IMR-90 (cell line): ENCODE measurements at regions not wholly inside any gene's neighbourhood (a gene's known extent, or its start where the extent isn't known, plus 50 kb on each side); places are given as distances from the start of the nearest gene placed in this dataset.

Source experiments
- ATAC-seq: fragments of 200-7000 bp; cut with Tn5 transposase; 2 replicates; pipeline ENCODE4 v1.9.1; 2020; ENCODE audit warnings: low read depth, mild to moderate bottlenecking, moderate library complexity
- BruUV-seq: library from RNA; stranded (reverse); fragments of 400-500 nt; replicated peaks from 2 replicates; lab custom pipeline; 2021; lab: Mats Ljungman, UMichigan
- CTCF ChIA-PET: fragments of 300-600 bp; formaldehyde crosslinking; extraction: SDS; loops from one replicate; lab custom pipeline; 2021; ENCODE audit warnings: antibody characterized with exemption; lab: Yijun Ruan, JAX
- POLR2A ChIA-PET: fragments of 300-600 bp; sonication (Branson Sonifier 250); formaldehyde crosslinking; loops from one replicate; lab custom pipeline; 2022; ENCODE audit warnings: antibody characterized with exemption; ENCODE audit not compliant: unreplicated experiment; lab: Charles Lee
- DNase-seq: peaks from one replicate; pipeline ENCODE4 v3.0.0; 2013
- H2AFZ ChIP-seq: replicated peaks from 2 replicates; pipeline ENCODE3; 2013; ENCODE audit warnings: low read length, mild to moderate bottlenecking; ENCODE audit not compliant: poor library complexity
- H2AK5ac ChIP-seq: 2 replicates; pipeline ENCODE4 v1.6.1; 2013; ENCODE audit warnings: low read depth, low read length, inconsistent platforms
- H2AK9ac ChIP-seq: replicated peaks from 2 replicates; pipeline ENCODE3; 2013; ENCODE audit warnings: mild to moderate bottlenecking, low read depth, low read length, moderate library complexity; ENCODE audit not compliant: poor library complexity
- H2BK120ac ChIP-seq: 2 replicates; pipeline ENCODE4 v1.6.1; 2013; ENCODE audit warnings: low read depth, low read length, inconsistent platforms
- H2BK15ac ChIP-seq: 3 replicates; pipeline ENCODE4 v1.6.1; 2013; ENCODE audit warnings: low read depth, low read length, inconsistent platforms
- H2BK20ac ChIP-seq: 2 replicates; pipeline ENCODE4 v1.6.1; 2013; ENCODE audit warnings: low read depth, mild to moderate bottlenecking, inconsistent platforms, low read length, moderate library complexity
- H2BK5ac ChIP-seq: 2 replicates; pipeline ENCODE4 v1.6.1; 2013; ENCODE audit warnings: mild to moderate bottlenecking, low read depth, low read length, inconsistent platforms; ENCODE audit not compliant: poor library complexity, severe bottlenecking
- H3K14ac ChIP-seq: replicated peaks from 2 replicates; pipeline ENCODE4 v1.6.1; 2013; ENCODE audit warnings: low read depth, low read length, inconsistent platforms
- H3K18ac ChIP-seq: 2 replicates; pipeline ENCODE4 v1.6.1; 2013; ENCODE audit warnings: low read depth, low read length, control low read depth
- H3K23ac ChIP-seq: 2 replicates; pipeline ENCODE4 v1.6.1; 2013; ENCODE audit warnings: low read depth, low read length, inconsistent platforms
- H3K27ac ChIP-seq: 2 replicates; pipeline ENCODE4 v1.5.1; 2013; ENCODE audit warnings: mild to moderate bottlenecking, control low read depth, low read length; ENCODE audit not compliant: insufficient read depth
- H3K27me3 ChIP-seq: 2 replicates; pipeline ENCODE4 v1.6.1; 2013; ENCODE audit warnings: low read length; ENCODE audit not compliant: control insufficient read depth, insufficient read depth
- H3K36me3 ChIP-seq: 2 replicates; pipeline ENCODE4 v1.6.1; 2013; ENCODE audit warnings: low read length, mixed read lengths; ENCODE audit not compliant: control insufficient read depth, insufficient read depth
- H3K4ac ChIP-seq: 2 replicates; pipeline ENCODE4 v1.6.1; 2013; ENCODE audit warnings: low read depth, low read length, inconsistent platforms
- H3K4me1 ChIP-seq: 2 replicates; pipeline ENCODE4 v1.6.1; 2013; ENCODE audit warnings: low read length, mixed read lengths; ENCODE audit not compliant: control insufficient read depth, insufficient read depth
- H3K4me2 ChIP-seq: 2 replicates; pipeline ENCODE4 v1.6.1; 2013; ENCODE audit warnings: low read depth, mild to moderate bottlenecking, control low read depth, low read length, moderate library complexity
- H3K4me3 ChIP-seq: 2 replicates; pipeline ENCODE4 v1.5.1; 2013; ENCODE audit warnings: low read depth, mild to moderate bottlenecking, control low read depth, low read length, moderate library complexity; ENCODE audit not compliant: insufficient read depth
- H3K56ac ChIP-seq: 2 replicates; pipeline ENCODE4 v1.6.1; 2013; ENCODE audit warnings: low read length, inconsistent platforms; ENCODE audit not compliant: insufficient read depth; ENCODE audit errors: extremely low read depth
- H3K79me1 ChIP-seq, 2 experiments: 2 replicates each; pipeline ENCODE4 v1.6.1; 2013; ENCODE audit warnings: low read length in 2 of 2, inconsistent platforms in 1 of 2, low read depth in 1 of 2
- H3K9ac ChIP-seq: 2 replicates; pipeline ENCODE4 v1.6.1; 2013; ENCODE audit warnings: low read depth, low read length, control low read depth
- H3K9me1 ChIP-seq: 2 replicates; pipeline ENCODE4 v1.6.1; 2013; ENCODE audit warnings: low read length, inconsistent platforms; ENCODE audit not compliant: insufficient read depth
- H3K9me3 ChIP-seq: 2 replicates; pipeline ENCODE4 v1.6.1; 2013; ENCODE audit warnings: low read length; ENCODE audit not compliant: control insufficient read depth, insufficient read depth
- H4K20me1 ChIP-seq: 2 replicates; pipeline ENCODE4 v1.6.1; 2013; ENCODE audit warnings: low read length, inconsistent platforms; ENCODE audit not compliant: insufficient read depth
- H4K5ac ChIP-seq: 2 replicates; pipeline ENCODE4 v1.6.1; 2013; ENCODE audit warnings: mild to moderate bottlenecking, low read depth, low read length, control low read depth
- H4K8ac ChIP-seq, 2 experiments: 2 replicates each; pipeline ENCODE4 v1.6.1; 2013; ENCODE audit warnings: low read depth in 2 of 2, low read length in 2 of 2, control low read depth in 1 of 2, inconsistent platforms in 1 of 2
- H4K91ac ChIP-seq: 2 replicates; pipeline ENCODE4 v1.6.1; 2013; ENCODE audit warnings: low read depth, low read length, inconsistent platforms; ENCODE audit not compliant: insufficient read depth
- BHLHE40 ChIP-seq: fragments of 150-350 bp; IDR thresholded peaks from 2 replicates; pipeline ENCODE4 v1.6.1; 2016; ENCODE audit warnings: mild to moderate bottlenecking, low read depth, low read length
- ELK1 ChIP-seq: fragments of 150-350 bp; IDR thresholded peaks from 2 replicates; pipeline ENCODE4 v1.6.1; 2016; ENCODE audit warnings: low read depth, mild to moderate bottlenecking, low read length, moderate library complexity, borderline replicate concordance
- MAFK ChIP-seq: IDR thresholded peaks from 2 replicates; pipeline ENCODE4 v1.6.1; 2012; ENCODE audit warnings: low read depth, low read length, improper control_type of control experiment
- NFE2L2 ChIP-seq: fragments of 150-350 bp; IDR thresholded peaks from 2 replicates; pipeline ENCODE4 v1.6.1; 2016; ENCODE audit warnings: low read depth, mild to moderate bottlenecking, low read length
- USF2 ChIP-seq: fragments of 150-350 bp; IDR thresholded peaks from 2 replicates; pipeline ENCODE4 v1.6.1; 2017; ENCODE audit warnings: mild to moderate bottlenecking, antibody characterized with exemption, low read length, low read depth
- WGBS, 2 experiments: methylation state at CpG; one replicate each; pipeline versions ENCODE4 v1.1.5 to v1.1.7; 2013; ENCODE audit warnings: missing lambda C conversion rate in 2 of 2; ENCODE audit not compliant: insufficient read length in 1 of 2; ENCODE audit errors: extremely low coverage in 2 of 2; 5-methylcytosine and 5-hydroxymethylcytosine counted together
- dilution Hi-C: fragments of 300-500 bp; cut with HindIII; formaldehyde crosslinking; loops from one replicate; pipeline ENCODE4 v1.14.3; 2018; ENCODE audit warnings: low sequenced_read_pairs; ENCODE audit not compliant: unreplicated experiment
- in situ Hi-C: fragments of 300-500 bp; cut with MboI; formaldehyde crosslinking; loops from 3 replicates; pipeline ENCODE4 v1.14.3; 2019; ENCODE audit warnings: low sequenced_read_pairs, inconsistent platforms, mixed read lengths
- intact Hi-C: fragments of 100-400 bp; cut with micrococcal nuclease; formaldehyde crosslinking; loops from 2 replicates; pipeline ENCODE4 v1.10.0; 2022

GRCh38 chr15:58344213-58345070, 87.3 kb upstream of the LIPC start:
- peak overlapping the region; percentile 88 for H2AK5ac ChIP-seq
- in situ Hi-C loops = no loop called here
- peak overlapping the region; percentile 92 for H3K4ac ChIP-seq
- peak overlapping the region; percentile 98 for H4K91ac ChIP-seq
- CTCF ChIA-PET = no interaction called here
- no peaks in the 10 kb centered on the region for H4K20me1 ChIP-seq
- H3K9me1 ChIP-seq = peaks cover 8% of the 10 kb centered on the region; the same call in 1 of the 2 replicates
- no peaks in the 10 kb centered on the region for H3K27me3 ChIP-seq
- H2BK15ac ChIP-seq = peak overlapping the region; percentile 92; the same call in 2 of the 3 replicates
- no peaks in the 10 kb centered on the region for H3K36me3 ChIP-seq
- peak overlapping the region; percentile 85 for H3K14ac ChIP-seq
- dilution Hi-C loops = no loop called here
- H3K4me1 ChIP-seq = peaks cover 17% of the 10 kb centered on the region
- no peaks in the 10 kb centered on the region for H3K79me1 ChIP-seq
- TF ChIP-seq MAFK = peak; percentile 50; the same call in 1 of the 2 replicates
- peak; percentile 24; the same call in 1 of the 2 replicates for TF ChIP-seq BHLHE40
- TF ChIP-seq USF2 = peak; percentile 85
- TF ChIP-seq ELK1 = no peak
- TF ChIP-seq NFE2L2 = peak; percentile 55; the same call in 1 of the 2 replicates
- ATAC-seq = peak; percentile 86
- H2BK20ac ChIP-seq = peak overlapping the region; percentile 90
- no peak overlapping the region for H2AK9ac ChIP-seq
- peak overlapping the region; percentile 93 for H2BK120ac ChIP-seq
- peak; percentile 78 for DNase-seq
- peak overlapping the region; percentile 68; the same call in 1 of the 2 replicates for H3K56ac ChIP-seq
- H3K4me3 ChIP-seq = no peak overlapping the region
- intact Hi-C loops = no loop called here
- WGBS, 2 experiments = no CpG with 5 or more reads among the region's 5 CpGs
- peak overlapping the region; percentile 58 to 89 for H4K8ac ChIP-seq
- H3K4me2 ChIP-seq = no peak overlapping the region; the same call in 1 of the 2 replicates
- POLR2A ChIA-PET = interaction anchor here (0.6 kb wide), 1 partner anchor 585 kb away, joined by 6 read pairs; no protein-coding TSS in a partner anchor
- H4K5ac ChIP-seq = peak overlapping the region; percentile 82
- no peaks in the 10 kb centered on the region for H3K9me3 ChIP-seq
- no peak overlapping the region for H3K9ac ChIP-seq
- no TSS peak for BruUV-seq
- H3K18ac ChIP-seq = peak overlapping the region; percentile 94
- peak overlapping the region; percentile 77 for H3K23ac ChIP-seq
- H3K27ac ChIP-seq = peak overlapping the region; percentile 74; the same call in 1 of the 2 replicates
- H2BK5ac ChIP-seq = peak overlapping the region; percentile 77
- H2AFZ ChIP-seq = no peak overlapping the region
